Type B pancreatic cell (in vitro differentiated cells): ENCODE measurements at regions not wholly inside any gene's neighbourhood (a gene's known extent, or its start where the extent isn't known, plus 50 kb on each side); places are given as distances from the start of the nearest gene placed in this dataset.

Experiments used
- DNase-seq: peaks from one replicate; pipeline ENCODE4 v3.0.0; 2021; ENCODE audit warnings: mixed read lengths; ENCODE audit not compliant: unreplicated experiment; ENCODE audit errors: extremely low spot score
- H3K27ac Mint-ChIP-seq: 2 replicates; pipeline ENCODE4 v1.8.0; 2021; ENCODE audit warnings: mild to moderate bottlenecking, mixed read lengths
- H3K27me3 Mint-ChIP-seq: 2 replicates; pipeline ENCODE4 v1.8.0; 2021; ENCODE audit warnings: mixed read lengths
- H3K36me3 Mint-ChIP-seq: 2 replicates; pipeline ENCODE4 v1.8.0; 2021; ENCODE audit warnings: mixed read lengths
- H3K4me1 Mint-ChIP-seq: one replicate; pipeline ENCODE4 v1.8.0; 2021; ENCODE audit warnings: mixed read lengths; ENCODE audit not compliant: unreplicated experiment
- H3K4me3 Mint-ChIP-seq: 2 replicates; pipeline ENCODE4 v1.8.0; 2021; ENCODE audit warnings: mild to moderate bottlenecking, mixed read lengths
- H3K9me3 Mint-ChIP-seq: 2 replicates; pipeline ENCODE4 v1.8.0; 2021; ENCODE audit warnings: mixed read lengths
- CTCF ChIP-seq: fragments of 200-600 bp; sonication (generic); conservative IDR thresholded peaks from 2 replicates; pipeline ENCODE4 v1.5.0; 2021; ENCODE audit warnings: antibody characterized with exemption, mild to moderate bottlenecking

GRCh38 chr1:99594205-99594604 is 51.7 kb upstream of the PALMD start:
- Mint-ChIP-seq H3K4me1 (peaks cover 8% of the 10 kb centered on the region), H3K4me3 (no peak overlapping the region), H3K27ac (no peak overlapping the region), H3K9me3 (no peaks in the 10 kb centered on the region), H3K27me3 (no peaks in the 10 kb centered on the region), H3K36me3 (no peaks in the 10 kb centered on the region)
- no peak for DNase-seq
- no peak for TF ChIP-seq CTCF

- no peaks in the 10 kb centered on the region for H3K9me3 Mint-ChIP-seq
- TF ChIP-seq CTCF = no peak
- no peak for DNase-seq
- H3K4me3 Mint-ChIP-seq = no peak overlapping the region
- H3K36me3 Mint-ChIP-seq = no peaks in the 10 kb centered on the region
- H3K4me1 Mint-ChIP-seq = peaks cover 8% of the 10 kb centered on the region
- no peak overlapping the region for H3K27ac Mint-ChIP-seq
- H3K27me3 Mint-ChIP-seq = no peaks in the 10 kb centered on the region
These were observed 50.9 kb upstream of the PALMD start for GRCh38 chr1:99595041-99595440.

- no peak for DNase-seq
- TF ChIP-seq CTCF = no peak
- no peak overlapping the region for H3K27ac Mint-ChIP-seq
- H3K36me3 Mint-ChIP-seq = no peaks in the 10 kb centered on the region
- H3K27me3 Mint-ChIP-seq = no peaks in the 10 kb centered on the region
- H3K4me3 Mint-ChIP-seq = no peak overlapping the region
- H3K9me3 Mint-ChIP-seq = no peaks in the 10 kb centered on the region
- peaks cover 6% of the 10 kb centered on the region for H3K4me1 Mint-ChIP-seq
These were observed 50.5 kb upstream of the PALMD start for GRCh38 chr1:99595441-99595840.
